Urinary bladder (tissue), 3 donors: ENCODE measurements at regions not wholly inside any gene's neighbourhood (a gene's known extent, or its start where the extent isn't known, plus 50 kb on each side); places are given as distances from the start of the nearest gene placed in this dataset.

ENCODE experiments used
- DNase-seq: peaks from one replicate; pipeline ENCODE4 v3.0.0-alpha.2; 2015; ENCODE audit errors: extremely low spot score
- H3K27ac ChIP-seq: one replicate; pipeline ENCODE4 v1.5.1; 2013; ENCODE audit warnings: low read depth, mild to moderate bottlenecking, moderate library complexity
- H3K36me3 ChIP-seq: one replicate; pipeline ENCODE4 v1.6.1; 2013; ENCODE audit warnings: mild to moderate bottlenecking, moderate library complexity; ENCODE audit not compliant: insufficient read depth
- H3K4me1 ChIP-seq: one replicate; pipeline ENCODE4 v1.6.1; 2013; ENCODE audit warnings: mild to moderate bottlenecking, moderate library complexity; ENCODE audit not compliant: insufficient read depth
- H3K4me3 ChIP-seq: one replicate; pipeline ENCODE4 v1.5.1; 2013; ENCODE audit warnings: low read depth, low read length
- WGBS: extraction: QIAGEN DNeasy Blood & Tissue Kit; methylation state at CpG from one replicate; pipeline ENCODE4 v1.1.7; 2013; 5-methylcytosine and 5-hydroxymethylcytosine counted together
- donor health status: healthy with polysubstance abuse.
- donor health status: healthy.

GRCh38 chr16:6576113-6576512 lies 756.5 kb upstream of the RBFOX1 start:
- H3K36me3 ChIP-seq, result no peaks in the 10 kb centered on the region
- no peak overlapping the region for H3K4me3 ChIP-seq
- no peak overlapping the region for H3K27ac ChIP-seq
- WGBS, result 70% methylated on average over 10 of the region's 10 CpGs
- DNase-seq, result no peak
- no peaks in the 10 kb centered on the region for H3K4me1 ChIP-seq

GRCh38 chr16:6574146-6574545 lies 758.5 kb upstream of the RBFOX1 start:
- H3K4me3 ChIP-seq, result no peak overlapping the region
- 92% methylated on average over 16 of the region's 16 CpGs for WGBS
- DNase-seq, result no peak

GRCh38 chr16:6573577-6573976 lies 759.1 kb upstream of the RBFOX1 start:
- H3K4me3 ChIP-seq, result no peak overlapping the region
- no peak overlapping the region for H3K27ac ChIP-seq
- H3K36me3 ChIP-seq, result no peaks in the 10 kb centered on the region
- no peaks in the 10 kb centered on the region for H3K4me1 ChIP-seq
- DNase-seq, result no peak
- WGBS, result 17% methylated on average over 22 of the region's 22 CpGs

More at GRCh38 chr16:6574146-6574545, 758.5 kb upstream of the RBFOX1 start:
- no peak overlapping the region for H3K27ac ChIP-seq
- H3K36me3 ChIP-seq, result no peaks in the 10 kb centered on the region
- no peaks in the 10 kb centered on the region for H3K4me1 ChIP-seq

- Histone ChIP-seq H3K27ac (no peak overlapping the region), H3K4me3 (no peak overlapping the region), H3K36me3 (no peaks in the 10 kb centered on the region), H3K4me1 (no peaks in the 10 kb centered on the region)
- 36% methylated on average over 5 of the region's 5 CpGs for WGBS
- no peak for DNase-seq
Observed at GRCh38 chr16:6571044-6571443, 761.6 kb upstream of the RBFOX1 start.

- no peak overlapping the region for H3K27ac ChIP-seq
- H3K4me3 ChIP-seq, result no peak overlapping the region
- WGBS, result 87% methylated on average over 2 of the region's 2 CpGs
- no peaks in the 10 kb centered on the region for H3K36me3 ChIP-seq
- no peaks in the 10 kb centered on the region for H3K4me1 ChIP-seq
- no peak for DNase-seq
Observed at GRCh38 chr16:6570530-6570929, 762.1 kb upstream of the RBFOX1 start.

GRCh38 chr16:6562986-6563385 lies 769.7 kb upstream of the RBFOX1 start:
- DNase-seq, result no peak
- H3K27ac ChIP-seq, result no peak overlapping the region
- H3K4me3 ChIP-seq, result no peak overlapping the region
- no peaks in the 10 kb centered on the region for H3K36me3 ChIP-seq
- H3K4me1 ChIP-seq, result no peaks in the 10 kb centered on the region
- 84% methylated on average over 3 of the region's 3 CpGs for WGBS

GRCh38 chr16:6560306-6561100 lies 772.1 kb upstream of the RBFOX1 start:
- 53% methylated on average over 4 of the region's 4 CpGs for WGBS
- Histone ChIP-seq H3K36me3 (no peaks in the 10 kb centered on the region), H3K4me3 (no peak overlapping the region), H3K27ac (no peak overlapping the region), H3K4me1 (no peaks in the 10 kb centered on the region)
- DNase-seq, result no peak

- 16% methylated on average over 7 of the region's 7 CpGs for WGBS
- no peak overlapping the region for H3K27ac ChIP-seq
Observed at GRCh38 chr16:6558661-6559060, 774.0 kb upstream of the RBFOX1 start.

GRCh38 chr16:6558126-6558525 lies 774.5 kb upstream of the RBFOX1 start:
- Histone ChIP-seq H3K4me3 (no peak overlapping the region), H3K4me1 (no peaks in the 10 kb centered on the region), H3K36me3 (no peaks in the 10 kb centered on the region), H3K27ac (no peak overlapping the region)
- WGBS, result 9% methylated on average over 8 of the region's 8 CpGs
- no peak for DNase-seq

More at GRCh38 chr16:6558661-6559060, 774.0 kb upstream of the RBFOX1 start:
- H3K4me1 ChIP-seq, result no peaks in the 10 kb centered on the region
- H3K36me3 ChIP-seq, result no peaks in the 10 kb centered on the region
- no peak for DNase-seq
- H3K4me3 ChIP-seq, result no peak overlapping the region

GRCh38 chr16:6557353-6558023 lies 775.2 kb upstream of the RBFOX1 start:
- WGBS, result 61% methylated on average over 11 of the region's 11 CpGs
- Histone ChIP-seq H3K4me3 (no peak overlapping the region), H3K27ac (no peak overlapping the region), H3K4me1 (no peaks in the 10 kb centered on the region), H3K36me3 (no peaks in the 10 kb centered on the region)
- DNase-seq, result no peak

- 62% methylated on average over 1 of the region's 1 CpG for WGBS
- Histone ChIP-seq H3K4me3 (no peak overlapping the region), H3K27ac (no peak overlapping the region), H3K36me3 (no peaks in the 10 kb centered on the region), H3K4me1 (no peaks in the 10 kb centered on the region)
- DNase-seq, result no peak
Observed at GRCh38 chr16:6549415-6549814, 783.2 kb upstream of the RBFOX1 start.

GRCh38 chr16:6548507-6548906 lies 784.1 kb upstream of the RBFOX1 start:
- H3K4me1 ChIP-seq, result no peaks in the 10 kb centered on the region
- no peak overlapping the region for H3K4me3 ChIP-seq
- WGBS, result 89% methylated on average over 11 of the region's 11 CpGs
- DNase-seq, result no peak
- H3K27ac ChIP-seq, result no peak overlapping the region
- no peaks in the 10 kb centered on the region for H3K36me3 ChIP-seq

GRCh38 chr16:6547131-6547530 lies 785.5 kb upstream of the RBFOX1 start:
- Histone ChIP-seq H3K36me3 (no peaks in the 10 kb centered on the region), H3K27ac (no peak overlapping the region), H3K4me1 (no peaks in the 10 kb centered on the region), H3K4me3 (no peak overlapping the region)
- DNase-seq, result no peak
- 40% methylated on average over 3 of the region's 3 CpGs for WGBS

- H3K27ac ChIP-seq, result no peak overlapping the region
- H3K4me1 ChIP-seq, result no peaks in the 10 kb centered on the region
- no peaks in the 10 kb centered on the region for H3K36me3 ChIP-seq
- 71% methylated on average over 7 of the region's 7 CpGs for WGBS
- no peak for DNase-seq
- no peak overlapping the region for H3K4me3 ChIP-seq
Observed at GRCh38 chr16:6545329-6545728, 787.3 kb upstream of the RBFOX1 start.
